ENCODE measurements at regions not wholly inside any gene's neighbourhood (a gene's known extent, or its start where the extent isn't known, plus 50 kb on each side); places are given as distances from the start of the nearest gene placed in this dataset.

- intact Hi-C loops (cut with micrococcal nuclease) = loop anchor here (10.0 kb wide), 1 partner anchor 149 kb away; no protein-coding TSS in a partner anchor
- Mint-ChIP-seq H3K27me3 (ENCODE audit: insufficient read depth, unreplicated experiment) (peaks cover 58% of the 10 kb centered on the region), H3K27ac (ENCODE audit: low read depth, unreplicated experiment) (no peak overlapping the region), H3K4me3 (ENCODE audit: unreplicated experiment) (no peak overlapping the region), H3K4me1 (ENCODE audit: insufficient read depth, unreplicated experiment) (no peaks in the 10 kb centered on the region), H3K9me3 (ENCODE audit: unreplicated experiment) (no peaks in the 10 kb centered on the region), H3K36me3 (ENCODE audit: insufficient read depth, unreplicated experiment) (no peaks in the 10 kb centered on the region)
- no TSS peak for BruUV-seq (replicated peaks)
- no peak for DNase-seq (ENCODE audit: unreplicated experiment)
- ChIA-PET CTCF (interaction anchor here (0.6 to 6.7 kb wide), 7 partner anchors 8 to 371 kb away, joined by 3 to 125 read pairs (median 4); no protein-coding TSS in a partner anchor), POLR2A (no interaction called here)
- TF ChIP-seq CTCF (IDR thresholded peaks at IDR 0.05; ENCODE audit: unreplicated experiment) = no peak
Measured at GRCh38 chr7:106795877-106796231, 69.2 kb upstream of the PIK3CG start.

- Mint-ChIP-seq H3K9me3 (ENCODE audit: unreplicated experiment) (no peaks in the 10 kb centered on the region), H3K27me3 (ENCODE audit: insufficient read depth, unreplicated experiment) (peaks cover 57% of the 10 kb centered on the region), H3K4me3 (ENCODE audit: unreplicated experiment) (no peak overlapping the region), H3K4me1 (ENCODE audit: insufficient read depth, unreplicated experiment) (no peaks in the 10 kb centered on the region), H3K36me3 (ENCODE audit: insufficient read depth, unreplicated experiment) (no peaks in the 10 kb centered on the region), H3K27ac (ENCODE audit: low read depth, unreplicated experiment) (no peak overlapping the region)
- ChIA-PET CTCF (interaction anchor here (6.7 kb wide), 1 partner anchor 351 kb away, joined by 125 read pairs; no protein-coding TSS in a partner anchor), POLR2A (interaction anchor here (0.6 to 1.5 kb wide), 4 partner anchors 14 to 371 kb away, joined by 3 to 4 read pairs (median 3); partner anchors contain the start of gene HBP1)
- BruUV-seq (replicated peaks) = no TSS peak
- intact Hi-C loops (cut with micrococcal nuclease) = loop anchor here (10.0 kb wide), 1 partner anchor 147 kb away; no protein-coding TSS in a partner anchor
- TF ChIP-seq CTCF (IDR thresholded peaks at IDR 0.05; ENCODE audit: unreplicated experiment) = no peak
- DNase-seq (ENCODE audit: unreplicated experiment) = no peak
Measured at GRCh38 chr7:106797937-106798336, 67.1 kb upstream of the PIK3CG start.

GRCh38 chr7:106802589-106802988 is 62.5 kb upstream of the PIK3CG start:
- CTCF ChIA-PET = interaction anchor here (1.2 to 1.5 kb wide), 2 partner anchors 8 to 345 kb away, joined by 3 to 4 read pairs; no protein-coding TSS in a partner anchor

GRCh38 chr7:106806556-106806955 is 58.5 kb upstream of the PIK3CG start:
- ChIA-PET POLR2A (no interaction called here), CTCF (no interaction called here)
- Mint-ChIP-seq H3K4me1 (ENCODE audit: insufficient read depth, unreplicated experiment) (no peaks in the 10 kb centered on the region), H3K36me3 (ENCODE audit: insufficient read depth, unreplicated experiment) (no peaks in the 10 kb centered on the region), H3K27ac (ENCODE audit: low read depth, unreplicated experiment) (no peak overlapping the region), H3K4me3 (ENCODE audit: unreplicated experiment) (no peak overlapping the region), H3K9me3 (ENCODE audit: unreplicated experiment) (no peaks in the 10 kb centered on the region), H3K27me3 (ENCODE audit: insufficient read depth, unreplicated experiment) (peaks cover 40% of the 10 kb centered on the region)
- intact Hi-C loops (cut with micrococcal nuclease) = no loop called here
- no peak for TF ChIP-seq CTCF (IDR thresholded peaks at IDR 0.05; ENCODE audit: unreplicated experiment)
- no TSS peak for BruUV-seq (replicated peaks)
- no peak for DNase-seq (ENCODE audit: unreplicated experiment)

More at GRCh38 chr7:106802589-106802988, 62.5 kb upstream of the PIK3CG start:
- TF ChIP-seq CTCF (IDR thresholded peaks at IDR 0.05; ENCODE audit: unreplicated experiment) = no peak
- DNase-seq (ENCODE audit: unreplicated experiment) = no peak
- Mint-ChIP-seq H3K36me3 (ENCODE audit: insufficient read depth, unreplicated experiment) (no peaks in the 10 kb centered on the region), H3K4me1 (ENCODE audit: insufficient read depth, unreplicated experiment) (no peaks in the 10 kb centered on the region), H3K27me3 (ENCODE audit: insufficient read depth, unreplicated experiment) (peaks cover 69% of the 10 kb centered on the region), H3K27ac (ENCODE audit: low read depth, unreplicated experiment) (no peak overlapping the region), H3K4me3 (ENCODE audit: unreplicated experiment) (no peak overlapping the region), H3K9me3 (ENCODE audit: unreplicated experiment) (no peaks in the 10 kb centered on the region)
- no TSS peak for BruUV-seq (replicated peaks)
- POLR2A ChIA-PET = interaction anchor here (1.2 kb wide), 1 partner anchor 367 kb away, joined by 3 read pairs; no protein-coding TSS in a partner anchor
- intact Hi-C loops (cut with micrococcal nuclease) = no loop called here

Measured in MCF 10A (cell line).